HEK293 (cell line): ENCODE measurements at regions not wholly inside any gene's neighbourhood (a gene's known extent, or its start where the extent isn't known, plus 50 kb on each side); places are given as distances from the start of the nearest gene placed in this dataset.

Experiments used
- CTCF ChIA-PET: fragments of 350-600 bp; formaldehyde crosslinking; extraction: SDS; loops from one replicate; lab custom pipeline; 2021; ENCODE audit warnings: antibody characterized with exemption; lab: Yijun Ruan, JAX
- POLR2A ChIA-PET: fragments of 300-600 bp; formaldehyde crosslinking; extraction: SDS; loops from one replicate; lab custom pipeline; 2020; ENCODE audit warnings: antibody characterized with exemption, inconsistent platforms; lab: Yijun Ruan, JAX
- H3K27ac ChIP-seq: fragments of 200-500 bp; sonication (Bioruptor generic); 2 replicates; pipeline ENCODE4 v1.5.1; 2014; ENCODE audit warnings: low read depth, low read length, control low read depth, inconsistent platforms; ENCODE audit errors: extremely low read depth
- H3K36me3 ChIP-seq, 2 experiments: fragments of 200-500 bp in 1 of 2; sonication (Bioruptor generic) in 1 of 2; 1 replicate in 1 of 2; 2 replicates in 1 of 2; pipeline ENCODE4 v1.5.1; 2014 to 2017; ENCODE audit warnings: inconsistent platforms in 2 of 2, low read length in 2 of 2; ENCODE audit not compliant: control insufficient read depth in 2 of 2, insufficient read depth in 1 of 2
- H3K4me1 ChIP-seq: fragments of 200-500 bp; sonication (Bioruptor generic); 2 replicates; pipeline ENCODE4 v1.5.1; 2014; ENCODE audit warnings: mild to moderate bottlenecking, low read length, inconsistent platforms; ENCODE audit not compliant: control insufficient read depth, insufficient read depth
- H3K4me3 ChIP-seq: 2 replicates; pipeline ENCODE4 v1.5.1; 2011; ENCODE audit warnings: low read depth, mild to moderate bottlenecking, control low read depth, low read length, moderate library complexity
- H3K9me3 ChIP-seq: fragments of 200-500 bp; sonication (Bioruptor generic); 2 replicates; pipeline ENCODE4 v1.5.1; 2014; ENCODE audit warnings: low read depth, low read length, inconsistent platforms; ENCODE audit not compliant: control insufficient read depth, insufficient read depth
- OVOL3 ChIP-seq: fragments of 450-650 bp; formaldehyde crosslinking; IDR thresholded peaks from 2 replicates; pipeline ENCODE4 v1.5.1; 2016; ENCODE audit warnings: missing biosample characterization, missing genetic modification characterization
- PRDM4 ChIP-seq: fragments of 450-650 bp; formaldehyde crosslinking; IDR thresholded peaks from 2 replicates; pipeline ENCODE4 v1.5.1; 2017; ENCODE audit warnings: missing biosample characterization, missing genetic modification characterization
- SP3 ChIP-seq: fragments of 450-650 bp; formaldehyde crosslinking; IDR thresholded peaks from 2 replicates; pipeline ENCODE4 v1.5.1; 2016; ENCODE audit warnings: missing biosample characterization, missing genetic modification characterization
- YY2 ChIP-seq: fragments of 450-650 bp; formaldehyde crosslinking; IDR thresholded peaks from 2 replicates; pipeline ENCODE4 v1.5.1; 2016; ENCODE audit warnings: missing biosample characterization, missing genetic modification characterization
- ZIC2 ChIP-seq: fragments of 450-650 bp; formaldehyde crosslinking; IDR thresholded peaks from 2 replicates; pipeline ENCODE4 v1.5.1; 2016; ENCODE audit warnings: missing biosample characterization, missing genetic modification characterization
- ZNF157 ChIP-seq: fragments of 450-650 bp; formaldehyde crosslinking; IDR thresholded peaks from 2 replicates; pipeline ENCODE4 v1.5.1; 2016; ENCODE audit warnings: missing biosample characterization, missing genetic modification characterization
- ZNF214 ChIP-seq: fragments of 450-650 bp; formaldehyde crosslinking; IDR thresholded peaks from 2 replicates; pipeline ENCODE4 v1.5.1; 2017; ENCODE audit warnings: missing biosample characterization, mild to moderate bottlenecking, missing genetic modification characterization, borderline replicate concordance
- ZNF473 ChIP-seq: fragments of 450-650 bp; formaldehyde crosslinking; IDR thresholded peaks from 2 replicates; pipeline ENCODE4 v1.5.1; 2017; ENCODE audit warnings: missing biosample characterization, missing genetic modification characterization
- ZNF510 ChIP-seq: fragments of 450-650 bp; formaldehyde crosslinking; IDR thresholded peaks from 2 replicates; pipeline ENCODE4 v1.5.1; 2018; ENCODE audit warnings: mild to moderate bottlenecking, missing genetic modification characterization, missing biosample characterization; ENCODE audit not compliant: insufficient replicate concordance
- ZNF513 ChIP-seq: fragments of 450-650 bp; IDR thresholded peaks from 2 replicates; pipeline ENCODE4 v1.5.1; 2018; ENCODE audit warnings: missing biosample characterization, missing genetic modification characterization
- ZXDB ChIP-seq: fragments of 450-650 bp; formaldehyde crosslinking; IDR thresholded peaks from 2 replicates; pipeline ENCODE4 v1.5.1; 2016; ENCODE audit warnings: missing biosample characterization, missing genetic modification characterization
- TF ChIP-seq, protein P1 (sequence below): fragments of 450-650 bp; formaldehyde crosslinking; IDR thresholded peaks from 2 replicates; pipeline ENCODE4 v1.5.1; 2016; ENCODE audit warnings: missing biosample characterization, missing genetic modification characterization
- TF ChIP-seq, protein P2 (sequence below): fragments of 450-650 bp; formaldehyde crosslinking; IDR thresholded peaks from 2 replicates; pipeline ENCODE4 v1.5.1; 2017; ENCODE audit warnings: missing biosample characterization, mild to moderate bottlenecking, missing genetic modification characterization, moderate library complexity
- TF ChIP-seq, protein P3 (sequence below): fragments of 450-650 bp; formaldehyde crosslinking; IDR thresholded peaks from 2 replicates; pipeline ENCODE4 v1.5.1; 2017; ENCODE audit warnings: missing biosample characterization, missing genetic modification characterization
- TF ChIP-seq, protein P4 (sequence below): fragments of 450-650 bp; formaldehyde crosslinking; optimal IDR thresholded peaks from 2 replicates; pipeline ENCODE3; 2016; ENCODE audit warnings: missing biosample characterization, mild to moderate bottlenecking, missing genetic modification characterization
- TF ChIP-seq, protein P5 (sequence below): fragments of 450-650 bp; formaldehyde crosslinking; IDR thresholded peaks from 2 replicates; pipeline ENCODE4; 2016; ENCODE audit warnings: missing biosample characterization, missing genetic modification characterization

- no peaks in the 10 kb centered on the region for H3K4me1 ChIP-seq
- no peaks in the 10 kb centered on the region for H3K9me3 ChIP-seq
- no peaks in the 10 kb centered on the region for H3K36me3 ChIP-seq
- TF ChIP-seq, protein P1, sequence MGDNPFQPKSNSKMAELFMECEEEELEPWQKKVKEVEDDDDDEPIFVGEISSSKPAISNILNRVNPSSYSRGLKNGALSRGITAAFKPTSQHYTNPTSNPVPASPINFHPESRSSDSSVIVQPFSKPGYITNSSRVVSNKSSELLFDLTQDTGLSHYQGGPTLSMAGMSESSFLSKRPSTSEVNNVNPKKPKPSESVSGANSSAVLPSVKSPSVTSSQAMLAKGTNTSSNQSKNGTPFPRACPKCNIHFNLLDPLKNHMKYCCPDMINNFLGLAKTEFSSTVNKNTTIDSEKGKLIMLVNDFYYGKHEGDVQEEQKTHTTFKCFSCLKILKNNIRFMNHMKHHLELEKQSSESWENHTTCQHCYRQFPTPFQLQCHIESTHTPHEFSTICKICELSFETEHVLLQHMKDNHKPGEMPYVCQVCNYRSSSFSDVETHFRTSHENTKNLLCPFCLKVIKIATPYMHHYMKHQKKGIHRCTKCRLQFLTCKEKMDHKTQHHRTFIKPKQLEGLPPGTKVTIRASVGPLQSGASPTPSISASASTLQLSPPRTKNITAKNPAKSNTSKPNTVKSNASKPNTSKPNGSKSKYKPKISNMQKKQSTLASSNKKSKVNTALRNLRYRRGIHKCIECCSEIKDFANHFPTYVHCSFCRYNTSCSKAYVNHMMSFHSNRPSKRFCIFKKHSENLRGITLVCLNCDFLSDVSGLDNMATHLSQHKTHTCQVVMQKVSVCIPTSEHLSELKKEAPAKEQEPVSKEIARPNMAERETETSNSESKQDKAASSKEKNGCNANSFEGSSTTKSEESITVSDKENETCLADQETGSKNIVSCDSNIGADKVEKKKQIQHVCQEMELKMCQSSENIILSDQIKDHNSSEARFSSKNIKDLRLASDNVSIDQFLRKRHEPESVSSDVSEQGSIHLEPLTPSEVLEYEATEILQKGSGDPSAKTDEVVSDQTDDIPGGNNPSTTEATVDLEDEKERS (tag by site-specific recombination), result no peak
- TF ChIP-seq ZNF510 (tag by site-specific recombination) (no peak), OVOL3 (tag by site-specific recombination) (no peak), ZNF214 (tag by site-specific recombination) (no peak), ZXDB (tag by site-specific recombination) (no peak), ZNF473 (no peak), YY2 (tag by site-specific recombination) (no peak), ZIC2 (tag by site-specific recombination) (no peak), ZNF157 (tag by site-specific recombination) (no peak), PRDM4 (tag by site-specific recombination) (no peak), SP3 (tag by site-specific recombination) (no peak), ZNF513 (tag by site-specific recombination) (no peak)
- TF ChIP-seq, protein P2, sequence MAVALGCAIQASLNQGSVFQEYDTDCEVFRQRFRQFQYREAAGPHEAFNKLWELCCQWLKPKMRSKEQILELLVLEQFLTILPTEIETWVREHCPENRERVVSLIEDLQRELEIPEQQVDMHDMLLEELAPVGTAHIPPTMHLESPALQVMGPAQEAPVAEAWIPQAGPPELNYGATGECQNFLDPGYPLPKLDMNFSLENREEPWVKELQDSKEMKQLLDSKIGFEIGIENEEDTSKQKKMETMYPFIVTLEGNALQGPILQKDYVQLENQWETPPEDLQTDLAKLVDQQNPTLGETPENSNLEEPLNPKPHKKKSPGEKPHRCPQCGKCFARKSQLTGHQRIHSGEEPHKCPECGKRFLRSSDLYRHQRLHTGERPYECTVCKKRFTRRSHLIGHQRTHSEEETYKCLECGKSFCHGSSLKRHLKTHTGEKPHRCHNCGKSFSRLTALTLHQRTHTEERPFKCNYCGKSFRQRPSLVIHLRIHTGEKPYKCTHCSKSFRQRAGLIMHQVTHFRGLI (tag by site-specific recombination), result no peak
- TF ChIP-seq, protein P3, sequence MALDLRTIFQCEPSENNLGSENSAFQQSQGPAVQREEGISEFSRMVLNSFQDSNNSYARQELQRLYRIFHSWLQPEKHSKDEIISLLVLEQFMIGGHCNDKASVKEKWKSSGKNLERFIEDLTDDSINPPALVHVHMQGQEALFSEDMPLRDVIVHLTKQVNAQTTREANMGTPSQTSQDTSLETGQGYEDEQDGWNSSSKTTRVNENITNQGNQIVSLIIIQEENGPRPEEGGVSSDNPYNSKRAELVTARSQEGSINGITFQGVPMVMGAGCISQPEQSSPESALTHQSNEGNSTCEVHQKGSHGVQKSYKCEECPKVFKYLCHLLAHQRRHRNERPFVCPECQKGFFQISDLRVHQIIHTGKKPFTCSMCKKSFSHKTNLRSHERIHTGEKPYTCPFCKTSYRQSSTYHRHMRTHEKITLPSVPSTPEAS, result no peak
- TF ChIP-seq, protein P4, sequence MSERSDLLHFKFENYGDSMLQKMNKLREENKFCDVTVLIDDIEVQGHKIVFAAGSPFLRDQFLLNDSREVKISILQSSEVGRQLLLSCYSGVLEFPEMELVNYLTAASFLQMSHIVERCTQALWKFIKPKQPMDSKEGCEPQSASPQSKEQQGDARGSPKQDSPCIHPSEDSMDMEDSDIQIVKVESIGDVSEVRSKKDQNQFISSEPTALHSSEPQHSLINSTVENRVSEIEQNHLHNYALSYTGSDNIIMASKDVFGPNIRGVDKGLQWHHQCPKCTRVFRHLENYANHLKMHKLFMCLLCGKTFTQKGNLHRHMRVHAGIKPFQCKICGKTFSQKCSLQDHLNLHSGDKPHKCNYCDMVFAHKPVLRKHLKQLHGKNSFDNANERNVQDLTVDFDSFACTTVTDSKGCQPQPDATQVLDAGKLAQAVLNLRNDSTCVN, result no peak
- TF ChIP-seq, protein P5, sequence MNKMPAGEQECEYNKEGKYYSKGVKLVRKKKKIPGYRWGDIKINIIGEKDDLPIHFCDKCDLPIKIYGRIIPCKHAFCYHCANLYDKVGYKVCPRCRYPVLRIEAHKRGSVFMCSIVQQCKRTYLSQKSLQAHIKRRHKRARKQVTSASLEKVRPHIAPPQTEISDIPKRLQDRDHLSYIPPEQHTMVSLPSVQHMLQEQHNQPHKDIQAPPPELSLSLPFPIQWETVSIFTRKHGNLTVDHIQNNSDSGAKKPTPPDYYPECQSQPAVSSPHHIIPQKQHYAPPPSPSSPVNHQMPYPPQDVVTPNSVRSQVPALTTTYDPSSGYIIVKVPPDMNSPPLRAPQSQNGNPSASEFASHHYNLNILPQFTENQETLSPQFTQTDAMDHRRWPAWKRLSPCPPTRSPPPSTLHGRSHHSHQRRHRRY (tag by site-specific recombination), result no peak
- no peak overlapping the region for H3K4me3 ChIP-seq
- H3K27ac ChIP-seq, result no peak overlapping the region
- ChIA-PET CTCF (interaction anchor here (0.7 kb wide), 2 partner anchors 65 to 445 kb away, joined by 3 read pairs; no protein-coding TSS in a partner anchor), POLR2A (no interaction called here)
Observed at GRCh38 chr7:47677664-47678063, 95.8 kb upstream of the TNS3 start.
